Body of pancreas (tissue), 4 donors: ENCODE measurements at regions not wholly inside any gene's neighbourhood (a gene's known extent, or its start where the extent isn't known, plus 50 kb on each side); places are given as distances from the start of the nearest gene placed in this dataset.

Source experiments
- CTCF ChIP-seq, 7 experiments: fragments of 450-650 bp in 4 of 7; fragments of 200-600 bp in 3 of 7; sonication (generic) in 3 of 7; IDR thresholded peaks; one replicate each; pipeline ENCODE4 v1.5.1; 2016 to 2019; ENCODE audit warnings: antibody characterized with exemption in 7 of 7
- POLR2A ChIP-seq, 3 donors: fragments of 450-650 bp; IDR thresholded peaks; one replicate each; pipeline ENCODE4 v1.6.1; 2016; ENCODE audit warnings: antibody characterized with exemption in 3 of 3, mild to moderate bottlenecking in 2 of 3

DNA sequence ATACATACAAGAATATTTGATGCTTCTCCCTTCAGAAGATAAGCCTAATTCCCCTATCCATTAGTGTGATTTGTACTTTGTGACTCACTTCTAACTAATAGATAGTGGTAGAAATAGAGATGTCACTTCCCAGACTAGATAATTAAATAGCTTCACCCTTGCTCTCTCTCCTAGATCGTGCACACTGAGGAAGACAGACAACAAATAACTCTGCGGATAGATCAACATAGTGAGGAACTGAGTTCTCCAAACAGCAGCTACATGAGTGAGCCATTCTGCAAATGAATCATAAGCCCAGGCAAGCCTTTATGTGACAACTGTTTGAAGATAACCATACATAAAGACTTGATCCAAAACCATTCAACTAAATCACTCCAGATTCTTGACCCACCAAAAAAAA lies 1083.4 kb upstream of the C9orf72 start:
- no peak for TF ChIP-seq POLR2A (IDR thresholded peaks at IDR 0.05)
- TF ChIP-seq CTCF (IDR thresholded peaks at IDR 0.05), result no peak
